PC-9 (cell line): ENCODE measurements at regions not wholly inside any gene's neighbourhood (a gene's known extent, or its start where the extent isn't known, plus 50 kb on each side); places are given as distances from the start of the nearest gene placed in this dataset.
"Not testable (repeated sequence)": the region's sequence is repeated elsewhere in the genome, so short reads cannot be mapped to it uniquely, and the experiment has no call there.

ENCODE experiments used
- BruUV-seq: library from RNA; stranded (reverse); fragments of 400-500 nt; replicated peaks from 2 replicates; lab custom pipeline; 2021; lab: Mats Ljungman, UMichigan
- CTCF ChIA-PET: fragments of 300-600 bp; sonication (Branson Sonifier 250); formaldehyde crosslinking; loops from one replicate; lab custom pipeline; 2022; ENCODE audit warnings: antibody characterized with exemption; lab: Charles Lee
- POLR2A ChIA-PET: fragments of 300-600 bp; sonication (Branson Sonifier 250); formaldehyde crosslinking; loops from one replicate; lab custom pipeline; 2022; ENCODE audit warnings: antibody characterized with exemption; ENCODE audit not compliant: unreplicated experiment; lab: Charles Lee
- DNase-seq, 2 experiments: peaks; one replicate each; pipeline versions ENCODE4 v3.0.0 to v3.0.0-alpha.2; 2015 to 2022; ENCODE audit warnings: mixed read lengths in 1 of 2
- H2AFZ ChIP-seq: fragments of 200-600 bp; sonication (generic); 2 replicates; pipeline ENCODE4 v1.8.1; 2017; ENCODE audit warnings: antibody characterized with exemption
- H3F3A ChIP-seq: fragments of 200-600 bp; sonication (generic); 2 replicates; pipeline ENCODE4 v1.8.1; 2017; ENCODE audit warnings: antibody characterized with exemption, mild to moderate bottlenecking, low read depth; ENCODE audit not compliant: insufficient read depth
- H3K27ac ChIP-seq: fragments of 200-600 bp; sonication (generic); 2 replicates; pipeline ENCODE4 v1.6.1; 2016; ENCODE audit warnings: mixed run types
- H3K27me3 ChIP-seq: fragments of 200-600 bp; sonication (generic); 2 replicates; pipeline ENCODE4 v1.6.1; 2016; ENCODE audit warnings: low read depth, mixed run types; ENCODE audit not compliant: insufficient read depth
- H3K36me3 ChIP-seq: fragments of 200-600 bp; sonication (generic); 2 replicates; pipeline ENCODE4 v1.6.1; 2016; ENCODE audit warnings: low read depth, mixed run types
- H3K4me1 ChIP-seq: fragments of 200-600 bp; sonication (generic); replicated peaks from 2 replicates; pipeline ENCODE4 v1.6.1; 2016; ENCODE audit warnings: mixed run types; ENCODE audit not compliant: insufficient read depth
- H3K4me2 ChIP-seq: fragments of 200-600 bp; sonication (generic); 2 replicates; pipeline ENCODE4 v1.6.1; 2017; ENCODE audit warnings: mixed run types
- H3K4me3 ChIP-seq: fragments of 200-600 bp; sonication (generic); 2 replicates; pipeline ENCODE4 v1.6.1; 2016; ENCODE audit warnings: mixed run types
- H3K79me2 ChIP-seq: fragments of 200-600 bp; sonication (generic); 2 replicates; pipeline ENCODE4 v1.6.1; 2017; ENCODE audit warnings: low read depth, mixed run types
- H3K9me2 ChIP-seq: fragments of 200-600 bp; sonication (generic); 2 replicates; pipeline ENCODE4 v1.8.1; 2017; ENCODE audit warnings: mild to moderate bottlenecking; ENCODE audit not compliant: insufficient read depth
- H3K9me3 ChIP-seq: fragments of 200-600 bp; sonication (generic); 2 replicates; pipeline ENCODE4 v1.8.1; 2016; ENCODE audit warnings: low read depth; ENCODE audit not compliant: insufficient read depth
- H4K20me1 ChIP-seq: fragments of 200-600 bp; sonication (generic); 2 replicates; pipeline ENCODE4 v1.8.1; 2017; ENCODE audit not compliant: insufficient read depth
- CTCF ChIP-seq: fragments of 200-600 bp; sonication (generic); conservative IDR thresholded peaks from 2 replicates; pipeline ENCODE4 v1.6.1; 2017; ENCODE audit warnings: mixed run types, antibody characterized with exemption, mild to moderate bottlenecking, moderate library complexity
- EZH2 ChIP-seq: fragments of 200-600 bp; sonication (generic); IDR thresholded peaks from 2 replicates; pipeline ENCODE4 v1.8.0; 2017; ENCODE audit warnings: antibody characterized with exemption, low read depth
- intact Hi-C: fragments of 100-400 bp; cut with micrococcal nuclease; formaldehyde crosslinking; loops from one replicate; pipeline ENCODE4 v1.10.0; 2022; ENCODE audit not compliant: unreplicated experiment

- Histone ChIP-seq H3F3A (no peaks in the 10 kb centered on the region), H3K4me2 (no peak overlapping the region), H3K36me3 (no peaks in the 10 kb centered on the region), H3K4me1 (no peaks in the 10 kb centered on the region), H3K4me3 (no peak overlapping the region), H3K9me3 (no peaks in the 10 kb centered on the region), H2AFZ (no peak overlapping the region), H3K27ac (no peak overlapping the region), H3K27me3 (no peaks in the 10 kb centered on the region), H3K9me2 (no peaks in the 10 kb centered on the region), H4K20me1 (no peaks in the 10 kb centered on the region), H3K79me2 (no peaks in the 10 kb centered on the region)
- no peak for TF ChIP-seq CTCF
- no peak for TF ChIP-seq EZH2
- BruUV-seq: no TSS peak
- POLR2A ChIA-PET: no interaction called here
- no peak for DNase-seq
- intact Hi-C loops: no loop called here
- CTCF ChIA-PET: no interaction called here
These were observed 182.8 kb upstream of the SESN3 start for GRCh38 chr11:95413761-95414160.

GRCh38 chr11:95413021-95413420 lies 182.0 kb upstream of the SESN3 start:
- H3K9me2 ChIP-seq: no peaks in the 10 kb centered on the region
- no peak overlapping the region for H3K4me2 ChIP-seq
- no peaks in the 10 kb centered on the region for H3K4me1 ChIP-seq
- H3K9me3 ChIP-seq: no peaks in the 10 kb centered on the region
- H4K20me1 ChIP-seq: no peaks in the 10 kb centered on the region
- no TSS peak for BruUV-seq
- no peaks in the 10 kb centered on the region for H3F3A ChIP-seq
- intact Hi-C loops: no loop called here
- CTCF ChIA-PET: no interaction called here
- no peak overlapping the region for H3K4me3 ChIP-seq
- H3K36me3 ChIP-seq: no peaks in the 10 kb centered on the region
- POLR2A ChIA-PET: no interaction called here
- no peak for DNase-seq
- no peak overlapping the region for H2AFZ ChIP-seq
- H3K79me2 ChIP-seq: no peaks in the 10 kb centered on the region
- H3K27ac ChIP-seq: no peak overlapping the region
- H3K27me3 ChIP-seq: no peaks in the 10 kb centered on the region
- no peak for TF ChIP-seq CTCF
- TF ChIP-seq EZH2: no peak

GRCh38 chr11:95412074-95412473 lies 181.1 kb upstream of the SESN3 start:
- Histone ChIP-seq H3F3A (no peaks in the 10 kb centered on the region), H2AFZ (no peak overlapping the region), H3K4me2 (no peak overlapping the region), H3K9me2 (no peaks in the 10 kb centered on the region), H3K27me3 (no peaks in the 10 kb centered on the region), H3K36me3 (no peaks in the 10 kb centered on the region), H3K4me3 (no peak overlapping the region), H3K4me1 (no peaks in the 10 kb centered on the region), H3K79me2 (no peaks in the 10 kb centered on the region), H3K9me3 (no peaks in the 10 kb centered on the region), H4K20me1 (no peaks in the 10 kb centered on the region), H3K27ac (no peak overlapping the region)
- ChIA-PET POLR2A (no interaction called here), CTCF (no interaction called here)
- BruUV-seq: no TSS peak
- no peak for TF ChIP-seq EZH2
- TF ChIP-seq CTCF: no peak
- intact Hi-C loops: no loop called here
- no peak for DNase-seq

GRCh38 chr11:95410707-95411106 lies 179.7 kb upstream of the SESN3 start:
- intact Hi-C loops: not testable (repeated sequence)

More at GRCh38 chr11:95410707-95411106, 179.7 kb upstream of the SESN3 start:
- H3K27ac ChIP-seq, H3K4me3 ChIP-seq, H3K36me3 ChIP-seq, H3K27me3 ChIP-seq, H3K9me2 ChIP-seq, H2AFZ ChIP-seq, POLR2A ChIA-PET, DNase-seq, H3K4me1 ChIP-seq, H3K9me3 ChIP-seq, BruUV-seq, H3K4me2 ChIP-seq, H4K20me1 ChIP-seq, H3K79me2 ChIP-seq, H3F3A ChIP-seq: not testable (repeated sequence)
- CTCF ChIA-PET: interaction anchor here (0.8 kb wide), 1 partner anchor 144 kb away, joined by 3 read pairs; no protein-coding TSS in a partner anchor
